ENCODE measurements at regions not wholly inside any gene's neighbourhood (a gene's known extent, or its start where the extent isn't known, plus 50 kb on each side); places are given as distances from the start of the nearest gene placed in this dataset.
A peak's percentile ranks its signal among the peaks of the same experiment; 100 is the strongest.

DNA sequence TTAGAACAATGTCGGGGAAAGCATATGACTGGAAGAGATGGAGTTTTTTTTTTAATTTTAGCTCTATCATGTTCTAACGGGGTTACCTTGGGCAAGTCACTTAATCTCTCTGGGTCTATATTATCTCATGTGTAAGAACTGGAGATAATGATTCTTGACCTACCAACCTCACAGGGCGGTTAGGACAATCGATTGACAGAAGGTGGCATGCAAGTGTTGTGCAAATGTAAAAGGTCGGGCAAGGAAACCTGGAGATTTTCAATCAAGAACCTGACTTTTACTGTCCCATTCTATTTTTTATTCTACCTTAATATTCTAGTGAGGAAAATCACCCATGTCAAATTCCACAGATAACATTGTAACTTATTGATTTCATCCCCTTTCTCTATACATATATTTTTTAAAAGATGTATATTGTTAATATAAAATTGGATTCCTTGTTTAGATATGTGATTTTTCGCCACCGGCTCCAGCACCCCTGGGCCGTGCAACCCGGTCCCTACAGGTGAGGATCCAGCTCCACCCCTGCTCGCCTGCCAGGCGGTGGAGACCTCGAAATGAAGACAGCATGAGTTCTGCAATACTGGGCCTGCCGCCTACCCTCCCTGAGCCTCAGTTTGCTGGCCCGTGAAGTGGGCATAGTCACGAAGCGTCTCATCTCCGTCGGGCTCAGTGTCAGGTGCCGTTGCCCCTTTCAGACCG lies 497.6 kb upstream of the PHF14 start:
- no peak for DNase-seq (ENCODE audit: low read depth)
- Histone ChIP-seq H3K27me3 (ENCODE audit: insufficient read depth, low read length) (no peaks in the 10 kb centered on the region), H3K36me3 (ENCODE audit: insufficient read depth, low read length) (no peaks in the 10 kb centered on the region), H3K79me2 (ENCODE audit: insufficient read depth, low read length) (no peaks in the 10 kb centered on the region), H2AFZ (ENCODE audit: low read depth, low read length) (no peak overlapping the region), H3K27ac (ENCODE audit: low read depth, low read length) (no peak overlapping the region), H3K9me3 (ENCODE audit: insufficient read depth, low read depth, low read length) (peaks cover 3% of the 10 kb centered on the region), H3K4me2 (ENCODE audit: low read length) (no peak overlapping the region), H3K4me1 (ENCODE audit: insufficient read depth, low read length) (no peaks in the 10 kb centered on the region), H4K20me1 (ENCODE audit: insufficient read depth, low read length) (no peaks in the 10 kb centered on the region), H3K9ac (ENCODE audit: low read length) (no peak overlapping the region), H3K4me3 (ENCODE audit: insufficient read depth, low read depth, low read length) (no peak overlapping the region)
- FAIRE-seq: no peak
- Mint-ChIP-seq H3K9me3 (ENCODE audit: unreplicated experiment) (no peaks in the 10 kb centered on the region), H3K27me3 (ENCODE audit: low read depth, unreplicated experiment) (no peaks in the 10 kb centered on the region), H3K4me3 (ENCODE audit: unreplicated experiment) (no peak overlapping the region), H3K27ac (ENCODE audit: unreplicated experiment) (no peak overlapping the region), H3K36me3 (ENCODE audit: low read depth, unreplicated experiment) (no peaks in the 10 kb centered on the region), H3K4me1 (ENCODE audit: low read depth, unreplicated experiment) (peaks cover 5% of the 10 kb centered on the region)
- TF ChIP-seq, protein P1, sequence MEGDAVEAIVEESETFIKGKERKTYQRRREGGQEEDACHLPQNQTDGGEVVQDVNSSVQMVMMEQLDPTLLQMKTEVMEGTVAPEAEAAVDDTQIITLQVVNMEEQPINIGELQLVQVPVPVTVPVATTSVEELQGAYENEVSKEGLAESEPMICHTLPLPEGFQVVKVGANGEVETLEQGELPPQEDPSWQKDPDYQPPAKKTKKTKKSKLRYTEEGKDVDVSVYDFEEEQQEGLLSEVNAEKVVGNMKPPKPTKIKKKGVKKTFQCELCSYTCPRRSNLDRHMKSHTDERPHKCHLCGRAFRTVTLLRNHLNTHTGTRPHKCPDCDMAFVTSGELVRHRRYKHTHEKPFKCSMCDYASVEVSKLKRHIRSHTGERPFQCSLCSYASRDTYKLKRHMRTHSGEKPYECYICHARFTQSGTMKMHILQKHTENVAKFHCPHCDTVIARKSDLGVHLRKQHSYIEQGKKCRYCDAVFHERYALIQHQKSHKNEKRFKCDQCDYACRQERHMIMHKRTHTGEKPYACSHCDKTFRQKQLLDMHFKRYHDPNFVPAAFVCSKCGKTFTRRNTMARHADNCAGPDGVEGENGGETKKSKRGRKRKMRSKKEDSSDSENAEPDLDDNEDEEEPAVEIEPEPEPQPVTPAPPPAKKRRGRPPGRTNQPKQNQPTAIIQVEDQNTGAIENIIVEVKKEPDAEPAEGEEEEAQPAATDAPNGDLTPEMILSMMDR (IDR thresholded peaks at IDR 0.05; ENCODE audit: insufficient read depth, low read depth, low read length): no peak
- TF ChIP-seq EZH2 (IDR thresholded peaks at IDR 0.05; ENCODE audit: insufficient read depth, low read length): no peak

GRCh38 chr7:10476642-10477041 lies 497.0 kb upstream of the PHF14 start:
- no peaks in the 10 kb centered on the region for H4K20me1 ChIP-seq (ENCODE audit: insufficient read depth, low read length)
- H3K4me3 ChIP-seq (ENCODE audit: insufficient read depth, low read depth, low read length): no peak overlapping the region
- H2AFZ ChIP-seq (ENCODE audit: low read depth, low read length): no peak overlapping the region
- no peaks in the 10 kb centered on the region for H3K9me3 Mint-ChIP-seq (ENCODE audit: unreplicated experiment)
- no peak for TF ChIP-seq EZH2 (IDR thresholded peaks at IDR 0.05; ENCODE audit: insufficient read depth, low read length)
- H3K27ac ChIP-seq (ENCODE audit: low read depth, low read length): no peak overlapping the region
- FAIRE-seq (no peak), DNase-seq (ENCODE audit: low read depth) (no peak)
- H3K4me1 ChIP-seq (ENCODE audit: insufficient read depth, low read length): no peaks in the 10 kb centered on the region
- peaks cover 3% of the 10 kb centered on the region for H3K9me3 ChIP-seq (ENCODE audit: insufficient read depth, low read depth, low read length)
- H3K27me3 ChIP-seq (ENCODE audit: insufficient read depth, low read length): no peaks in the 10 kb centered on the region
- H3K9ac ChIP-seq (ENCODE audit: low read length): no peak overlapping the region
- no peaks in the 10 kb centered on the region for H3K36me3 Mint-ChIP-seq (ENCODE audit: low read depth, unreplicated experiment)
- peaks cover 5% of the 10 kb centered on the region for H3K4me1 Mint-ChIP-seq (ENCODE audit: low read depth, unreplicated experiment)
- no peak overlapping the region for H3K27ac Mint-ChIP-seq (ENCODE audit: unreplicated experiment)
- no peak overlapping the region for H3K4me2 ChIP-seq (ENCODE audit: low read length)
- H3K79me2 ChIP-seq (ENCODE audit: insufficient read depth, low read length): no peaks in the 10 kb centered on the region
- no peak overlapping the region for H3K4me3 Mint-ChIP-seq (ENCODE audit: unreplicated experiment)
- H3K36me3 ChIP-seq (ENCODE audit: insufficient read depth, low read length): no peaks in the 10 kb centered on the region
- H3K27me3 Mint-ChIP-seq (ENCODE audit: low read depth, unreplicated experiment): no peaks in the 10 kb centered on the region

GRCh38 chr7:10483671-10484070 lies 490.0 kb upstream of the PHF14 start:
- FAIRE-seq: no peak
- peaks cover 3% of the 10 kb centered on the region for H3K9me3 ChIP-seq (ENCODE audit: insufficient read depth, low read depth, low read length)

More at GRCh38 chr7:10483671-10484070, 490.0 kb upstream of the PHF14 start:
- H3K79me2 ChIP-seq (ENCODE audit: insufficient read depth, low read length): no peaks in the 10 kb centered on the region
- H2AFZ ChIP-seq (ENCODE audit: low read depth, low read length): peak overlapping the region; percentile 32
- Mint-ChIP-seq H3K4me3 (ENCODE audit: unreplicated experiment) (no peak overlapping the region), H3K9me3 (ENCODE audit: unreplicated experiment) (no peaks in the 10 kb centered on the region), H3K27me3 (ENCODE audit: low read depth, unreplicated experiment) (no peaks in the 10 kb centered on the region), H3K4me1 (ENCODE audit: low read depth, unreplicated experiment) (no peaks in the 10 kb centered on the region), H3K27ac (ENCODE audit: unreplicated experiment) (no peak overlapping the region), H3K36me3 (ENCODE audit: low read depth, unreplicated experiment) (no peaks in the 10 kb centered on the region)
- H4K20me1 ChIP-seq (ENCODE audit: insufficient read depth, low read length): no peaks in the 10 kb centered on the region
- no peak overlapping the region for H3K4me2 ChIP-seq (ENCODE audit: low read length)
- no peak overlapping the region for H3K27ac ChIP-seq (ENCODE audit: low read depth, low read length)
- peak; percentile 7 for DNase-seq (ENCODE audit: low read depth)
- H3K4me1 ChIP-seq (ENCODE audit: insufficient read depth, low read length): no peaks in the 10 kb centered on the region
- no peaks in the 10 kb centered on the region for H3K36me3 ChIP-seq (ENCODE audit: insufficient read depth, low read length)
- no peaks in the 10 kb centered on the region for H3K27me3 ChIP-seq (ENCODE audit: insufficient read depth, low read length)
- TF ChIP-seq EZH2 (IDR thresholded peaks at IDR 0.05; ENCODE audit: insufficient read depth, low read length): no peak
- TF ChIP-seq, protein P1 (IDR thresholded peaks at IDR 0.05; ENCODE audit: insufficient read depth, low read depth, low read length): no peak
- H3K9ac ChIP-seq (ENCODE audit: low read length): no peak overlapping the region
- no peak overlapping the region for H3K4me3 ChIP-seq (ENCODE audit: insufficient read depth, low read depth, low read length)

Measured in astrocyte (in vitro differentiated cells and primary cell).